ENCODE measurements at regions not wholly inside any gene's neighbourhood (a gene's known extent, or its start where the extent isn't known, plus 50 kb on each side); places are given as distances from the start of the nearest gene placed in this dataset.

GRCh38 chr18:49651033-49651432, 89.2 kb downstream of the LIPG start:
- DNase-seq (ENCODE audit: low read depth, low spot score) (no peak), FAIRE-seq (no peak)
- CTCF ChIA-PET = interaction anchor here (1.1 kb wide), 1 partner anchor 78 kb away, joined by 5 read pairs; no protein-coding TSS in a partner anchor
- dilution Hi-C loops (cut with MboI; ENCODE audit: extremely low pct_ligation_motif_present, low sequenced_read_pairs) = no loop called here
- H3K36me3 ChIP-seq (ENCODE audit: control insufficient read depth in 2 of 2, extremely low read depth in 1 of 2, insufficient read depth in 2 of 2, low read length in 2 of 2) = no peaks in the 10 kb centered on the region
- H3K27ac ChIP-seq (ENCODE audit: insufficient read depth, low read depth, low read length) = no peak overlapping the region
- H3K27me3 ChIP-seq (ENCODE audit: control insufficient read depth in 2 of 2, insufficient read depth in 2 of 2, low read length in 2 of 2) = no peaks in the 10 kb centered on the region
- H3K9ac ChIP-seq (replicated peaks; ENCODE audit: extremely low read depth, insufficient read depth, low read length) = no peak overlapping the region
- H3K4me2 ChIP-seq (ENCODE audit: insufficient read depth, low read length) = no peak overlapping the region
- no TSS peak for BruUV-seq (replicated peaks)
- POLR2A ChIA-PET = no interaction called here
- intact Hi-C loops (cut with micrococcal nuclease) = no loop called here
- peaks cover 10% of the 10 kb centered on the region for H3K4me1 ChIP-seq (ENCODE audit: control insufficient read depth, extremely low read depth, insufficient read depth, low read length)
- no peak overlapping the region for H2AFZ ChIP-seq (ENCODE audit: low read depth, low read length)
- H3K79me2 ChIP-seq (ENCODE audit: control insufficient read depth, insufficient read depth, low read length) = no peaks in the 10 kb centered on the region
- H3K9me3 ChIP-seq (replicated peaks; ENCODE audit: control insufficient read depth, insufficient read depth, low read length) = no peaks in the 10 kb centered on the region
- H3K9me1 ChIP-seq (replicated peaks; ENCODE audit: control insufficient read depth, extremely low read depth, insufficient read depth, low read length) = no peaks in the 10 kb centered on the region
- no peak overlapping the region for H3K4me3 ChIP-seq (replicated peaks in 1 of 3; ENCODE audit: insufficient read depth in 1 of 3, low read depth in 1 of 3, low read length in 3 of 3)
- no peak for TF ChIP-seq CTCF (IDR thresholded peaks at IDR 0.05; ENCODE audit: extremely low read depth in 1 of 2, insufficient read depth in 1 of 2, low read depth in 1 of 2, low read length in 2 of 2)
- no peak for TF ChIP-seq POLR2AphosphoS5 (IDR thresholded peaks at IDR 0.05; ENCODE audit: insufficient read depth, low read depth, low read length)
- no peak for TF ChIP-seq FOS (IDR thresholded peaks at IDR 0.05; ENCODE audit: borderline replicate concordance, insufficient read depth, low read length)
- no peak for TF ChIP-seq GATA2 (IDR thresholded peaks at IDR 0.05; ENCODE audit: insufficient read depth, insufficient read length, low read depth, low read length)
- TF ChIP-seq JUN (IDR thresholded peaks at IDR 0.05; ENCODE audit: borderline replicate concordance, insufficient read depth, insufficient read length, low read depth) = no peak
- TF ChIP-seq MAX (IDR thresholded peaks at IDR 0.05; ENCODE audit: insufficient read depth, insufficient read length) = no peak
- no peak for TF ChIP-seq EZH2 (IDR thresholded peaks at IDR 0.05; ENCODE audit: borderline replicate concordance, low read depth, low read length, severe bottlenecking)
- no peak for TF ChIP-seq POLR2A (IDR thresholded peaks at IDR 0.05; ENCODE audit: low read depth, low read length)
- TF ChIP-seq MYC (IDR thresholded peaks at IDR 0.05; ENCODE audit: low read depth, low read length) = no peak
- H4K20me1 ChIP-seq (replicated peaks; ENCODE audit: control insufficient read depth, extremely low read depth, insufficient read depth, low read length) = no peaks in the 10 kb centered on the region
